NCI-H2227 (cell line): ENCODE measurements at regions not wholly inside any gene's neighbourhood (a gene's known extent, or its start where the extent isn't known, plus 50 kb on each side); places are given as distances from the start of the nearest gene placed in this dataset.
"Not testable (repeated sequence)": the region's sequence is repeated elsewhere in the genome, so short reads cannot be mapped to it uniquely, and the experiment has no call there.

Experiments
- DNase-seq: peaks from one replicate; lab custom pipeline; 2025; ENCODE audit not compliant: unreplicated experiment; lab: John Stamatoyannopoulos, UW

GRCh38 chr3:40878464-40878905 is 320.8 kb upstream of the CTNNB1 start:
- peak; percentile 2 for DNase-seq

GRCh38 chr3:40885430-40885829 is 313.9 kb upstream of the CTNNB1 start:
- no peak for DNase-seq

GRCh38 chr3:40886660-40887425 is 312.5 kb upstream of the CTNNB1 start:
- no peak for DNase-seq

- DNase-seq, result no peak
These were observed 308.1 kb upstream of the CTNNB1 start for GRCh38 chr3:40891186-40891585.

GRCh38 chr3:40895109-40895508 is 304.2 kb upstream of the CTNNB1 start:
- peak; percentile 0 for DNase-seq

- no peak for DNase-seq
These were observed 300.0 kb upstream of the CTNNB1 start for GRCh38 chr3:40899286-40899712.

GRCh38 chr3:40901298-40901697 is 298.0 kb upstream of the CTNNB1 start:
- DNase-seq, result no peak

- no peak for DNase-seq
These were observed 297.5 kb upstream of the CTNNB1 start for GRCh38 chr3:40901796-40902195.

- not testable (repeated sequence) for DNase-seq
These were observed 291.3 kb upstream of the CTNNB1 start for GRCh38 chr3:40907907-40908465.

GRCh38 chr3:40908612-40909011 is 290.7 kb upstream of the CTNNB1 start:
- DNase-seq, result no peak

- DNase-seq, result no peak
These were observed 288.0 kb upstream of the CTNNB1 start for GRCh38 chr3:40911264-40911663.

GRCh38 chr3:40911928-40912327 is 287.4 kb upstream of the CTNNB1 start:
- no peak for DNase-seq

- DNase-seq, result no peak
These were observed 286.8 kb upstream of the CTNNB1 start for GRCh38 chr3:40912461-40912860.

GRCh38 chr3:40913192-40913591 is 286.1 kb upstream of the CTNNB1 start:
- no peak for DNase-seq

- no peak for DNase-seq
These were observed 285.7 kb upstream of the CTNNB1 start for GRCh38 chr3:40913641-40914040.

- DNase-seq, result no peak
These were observed 284.8 kb upstream of the CTNNB1 start for GRCh38 chr3:40914475-40914874.

- DNase-seq, result no peak
These were observed 283.9 kb upstream of the CTNNB1 start for GRCh38 chr3:40915346-40915865.

GRCh38 chr3:40920041-40920440 is 279.3 kb upstream of the CTNNB1 start:
- DNase-seq, result no peak

GRCh38 chr3:40921251-40921650 is 278.1 kb upstream of the CTNNB1 start:
- no peak for DNase-seq

GRCh38 chr3:40923143-40923542 is 276.2 kb upstream of the CTNNB1 start:
- DNase-seq, result no peak

- no peak for DNase-seq
These were observed 275.7 kb upstream of the CTNNB1 start for GRCh38 chr3:40923651-40924050.

- DNase-seq, result peak; percentile 30
These were observed 274.7 kb upstream of the CTNNB1 start for GRCh38 chr3:40924559-40925141.
